Heart left ventricle (tissue), 13 donors: ENCODE measurements at regions not wholly inside any gene's neighbourhood (a gene's known extent, or its start where the extent isn't known, plus 50 kb on each side); places are given as distances from the start of the nearest gene placed in this dataset.

Experiments
- POLR2A ChIP-seq, 2 donors: fragments of 450-650 bp; IDR thresholded peaks; one replicate each; pipeline ENCODE4 v1.6.1; 2017; ENCODE audit warnings: antibody characterized with exemption in 2 of 2, mild to moderate bottlenecking in 2 of 2, moderate library complexity in 2 of 2
- TF ChIP-seq, protein P1 (sequence below), 12 donors: fragments of 200-600 bp; sonication (generic) in 4 of 12; IDR thresholded peaks; one replicate each; pipeline versions ENCODE4 v1.5.0 to v1.8.0; 2018 to 2022; ENCODE audit warnings: antibody characterized with exemption in 12 of 12, mild to moderate bottlenecking in 5 of 12
- donor health status: ischemic (EF 13 %, LVEDD 7.1; RV severe dilation, severe dysfunction).
- donor health status: DM: no; HTN: yes; CAD: no.
- donor health status: DM: no; HTN: no; CAD: no.
- donor health status: ischemic (EF 25% LVEDD 6.9; RV normal size, moderate dysfunction).
- donor health status: ischemic (EF 25% LVEDD 5.7; RV mildly dilated, moderate dysfunction).
- donor health status: ischemic (EF 35%, LVEDD 5.7; RV mildly dilated, moderate dysfunction).
- donor health status: nonischemic (EF 11% LVEDD 7.7; RV severe dilation, severe dysfunction).
- donor health status: DM: yes; HTN: yes; CAD: no.
- donor health status: PGD.
- donor health status: ischemic (EF 29% LVEDD 5.4; RV normal size, mild dysfunction).
- donor health status: nonischemic (EF 23%, LVEDD 6.1; RV moderate dilation, normal function).

DNA sequence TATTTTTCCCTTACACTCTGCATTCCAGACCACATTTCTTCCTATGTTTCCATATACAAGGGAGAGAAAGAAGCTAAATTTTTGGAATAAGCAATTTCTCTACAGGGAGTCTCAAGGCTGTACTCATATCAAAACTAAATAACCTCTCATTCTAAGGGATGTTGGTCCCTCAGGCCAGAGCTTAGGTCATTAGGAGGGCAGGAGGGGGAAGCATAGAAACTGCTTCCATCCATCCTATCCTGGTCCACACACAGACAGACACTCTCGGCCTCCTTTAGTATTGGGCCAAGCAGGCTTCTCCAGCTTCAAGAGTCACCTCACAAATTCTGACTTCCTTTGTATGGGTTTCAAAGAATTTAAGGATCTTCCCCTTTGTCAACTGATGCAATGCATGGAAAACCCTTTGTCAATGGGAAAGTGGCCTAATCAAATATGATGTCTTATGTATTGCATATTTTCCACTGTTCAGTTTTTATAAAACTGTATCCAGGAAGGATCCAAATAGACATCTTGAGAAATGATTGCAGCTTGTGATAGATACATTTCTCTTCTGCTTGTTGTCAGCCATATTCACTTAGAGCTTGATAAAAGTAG lies 140.7 kb upstream of the RARB start:
- TF ChIP-seq, protein P1, sequence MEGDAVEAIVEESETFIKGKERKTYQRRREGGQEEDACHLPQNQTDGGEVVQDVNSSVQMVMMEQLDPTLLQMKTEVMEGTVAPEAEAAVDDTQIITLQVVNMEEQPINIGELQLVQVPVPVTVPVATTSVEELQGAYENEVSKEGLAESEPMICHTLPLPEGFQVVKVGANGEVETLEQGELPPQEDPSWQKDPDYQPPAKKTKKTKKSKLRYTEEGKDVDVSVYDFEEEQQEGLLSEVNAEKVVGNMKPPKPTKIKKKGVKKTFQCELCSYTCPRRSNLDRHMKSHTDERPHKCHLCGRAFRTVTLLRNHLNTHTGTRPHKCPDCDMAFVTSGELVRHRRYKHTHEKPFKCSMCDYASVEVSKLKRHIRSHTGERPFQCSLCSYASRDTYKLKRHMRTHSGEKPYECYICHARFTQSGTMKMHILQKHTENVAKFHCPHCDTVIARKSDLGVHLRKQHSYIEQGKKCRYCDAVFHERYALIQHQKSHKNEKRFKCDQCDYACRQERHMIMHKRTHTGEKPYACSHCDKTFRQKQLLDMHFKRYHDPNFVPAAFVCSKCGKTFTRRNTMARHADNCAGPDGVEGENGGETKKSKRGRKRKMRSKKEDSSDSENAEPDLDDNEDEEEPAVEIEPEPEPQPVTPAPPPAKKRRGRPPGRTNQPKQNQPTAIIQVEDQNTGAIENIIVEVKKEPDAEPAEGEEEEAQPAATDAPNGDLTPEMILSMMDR (IDR thresholded peaks at IDR 0.05), result no peak
- TF ChIP-seq POLR2A (IDR thresholded peaks at IDR 0.05), result no peak
